DND-41 (cell line): ENCODE measurements at regions not wholly inside any gene's neighbourhood (a gene's known extent, or its start where the extent isn't known, plus 50 kb on each side); places are given as distances from the start of the nearest gene placed in this dataset.

Experiments
- ATAC-seq: fragments of 200-7000 bp; cut with Tn5 transposase; 3 replicates; pipeline ENCODE4 v1.9.1; 2021; ENCODE audit warnings: low read depth; ENCODE audit not compliant: insufficient read depth
- DNase-seq: peaks from one replicate; pipeline ENCODE4 v3.0.0-alpha.2; 2020
- H2AFZ ChIP-seq: 2 replicates; pipeline ENCODE4 v1.6.0; 2012; ENCODE audit warnings: low read depth, low read length
- H3K27ac ChIP-seq: 2 replicates; pipeline ENCODE4 v1.5.1; 2012; ENCODE audit warnings: low read length, inconsistent platforms
- H3K27me3 ChIP-seq: fragments of 200-600 bp; sonication (generic); 2 replicates; pipeline ENCODE4 v1.6.0; 2012; ENCODE audit warnings: low read length, mild to moderate bottlenecking, inconsistent platforms; ENCODE audit not compliant: insufficient read depth, poor library complexity
- H3K36me3 ChIP-seq: 2 replicates; pipeline ENCODE4 v1.5.1; 2012; ENCODE audit warnings: low read length, inconsistent platforms; ENCODE audit not compliant: insufficient read depth
- H3K4me1 ChIP-seq: 2 replicates; pipeline ENCODE4 v1.5.1; 2012; ENCODE audit warnings: mild to moderate bottlenecking, low read length; ENCODE audit not compliant: insufficient read depth
- H3K4me2 ChIP-seq: 2 replicates; pipeline ENCODE4 v1.6.0; 2012; ENCODE audit warnings: mild to moderate bottlenecking, moderate library complexity, low read length, inconsistent platforms; ENCODE audit not compliant: insufficient read depth
- H3K4me3 ChIP-seq, 2 experiments: fragments of 200-600 bp in 1 of 2; shearing (Covaris generic) in 1 of 2; 2 replicates each; pipeline ENCODE4 v1.5.1; 2012 to 2016; ENCODE audit warnings: inconsistent platforms in 2 of 2, low read length in 2 of 2, mild to moderate bottlenecking in 2 of 2, low read depth in 1 of 2, moderate library complexity in 1 of 2
- H3K79me2 ChIP-seq: 2 replicates; pipeline ENCODE4 v1.6.0; 2012; ENCODE audit warnings: low read length, inconsistent platforms; ENCODE audit not compliant: insufficient read depth
- H3K9ac ChIP-seq: 2 replicates; pipeline ENCODE4 v1.6.0; 2012; ENCODE audit warnings: low read depth, mild to moderate bottlenecking, inconsistent platforms, low read length, moderate library complexity
- H3K9me3 ChIP-seq: 2 replicates; pipeline ENCODE4 v1.5.1; 2012; ENCODE audit warnings: low read length, moderate library complexity, mild to moderate bottlenecking, inconsistent platforms; ENCODE audit not compliant: insufficient read depth, severe bottlenecking
- H4K20me1 ChIP-seq: 2 replicates; pipeline ENCODE4 v1.6.0; 2012; ENCODE audit warnings: low read length; ENCODE audit not compliant: insufficient read depth
- CTCF ChIP-seq: IDR thresholded peaks from 2 replicates; pipeline ENCODE4 v1.5.1; 2012; ENCODE audit warnings: borderline replicate concordance, low read length, moderate library complexity, mild to moderate bottlenecking; ENCODE audit not compliant: poor library complexity, severe bottlenecking; ENCODE audit errors: extremely low read depth
- EZH2 ChIP-seq: IDR thresholded peaks from 3 replicates; pipeline ENCODE4 v1.6.1; 2012; ENCODE audit warnings: borderline replicate concordance, low read depth, mild to moderate bottlenecking, moderate library complexity, low read length, inconsistent platforms; ENCODE audit not compliant: severe bottlenecking

- Histone ChIP-seq H3K36me3 (no peaks in the 10 kb centered on the region), H3K79me2 (no peaks in the 10 kb centered on the region), H2AFZ (no peak overlapping the region), H3K27ac (no peak overlapping the region), H4K20me1 (no peaks in the 10 kb centered on the region), H3K4me3 (no peak overlapping the region), H3K27me3 (peaks cover 5% of the 10 kb centered on the region), H3K4me2 (no peak overlapping the region), H3K4me1 (no peaks in the 10 kb centered on the region), H3K9me3 (no peaks in the 10 kb centered on the region), H3K9ac (no peak overlapping the region)
- TF ChIP-seq CTCF (no peak), EZH2 (no peak)
- ATAC-seq (no peak), DNase-seq (no peak)
These were observed 427.8 kb upstream of the ZMIZ1 start for GRCh38 chr10:78640796-78641636.

GRCh38 chr10:78641693-78642092 is 427.1 kb upstream of the ZMIZ1 start:
- Histone ChIP-seq H3K4me2 (no peak overlapping the region), H3K9ac (no peak overlapping the region), H3K4me1 (no peaks in the 10 kb centered on the region), H3K27me3 (peaks cover 5% of the 10 kb centered on the region), H4K20me1 (no peaks in the 10 kb centered on the region), H3K36me3 (no peaks in the 10 kb centered on the region), H2AFZ (no peak overlapping the region), H3K27ac (no peak overlapping the region), H3K79me2 (no peaks in the 10 kb centered on the region), H3K9me3 (no peaks in the 10 kb centered on the region), H3K4me3 (no peak overlapping the region)
- DNase-seq (no peak), ATAC-seq (no peak)
- TF ChIP-seq CTCF (no peak), EZH2 (no peak)

- DNase-seq: no peak
- Histone ChIP-seq H3K27ac (no peak overlapping the region), H4K20me1 (no peaks in the 10 kb centered on the region), H3K4me2 (no peak overlapping the region), H3K9me3 (no peaks in the 10 kb centered on the region), H3K4me3 (no peak overlapping the region), H3K79me2 (no peaks in the 10 kb centered on the region), H3K9ac (no peak overlapping the region), H3K36me3 (no peaks in the 10 kb centered on the region), H2AFZ (no peak overlapping the region), H3K27me3 (peaks cover 5% of the 10 kb centered on the region), H3K4me1 (no peaks in the 10 kb centered on the region)
- no peak for ATAC-seq
- no peak for TF ChIP-seq CTCF
These were observed 426.4 kb upstream of the ZMIZ1 start for GRCh38 chr10:78642269-78642816.
